H9 (cell line): ENCODE measurements at regions not wholly inside any gene's neighbourhood (a gene's known extent, or its start where the extent isn't known, plus 50 kb on each side); places are given as distances from the start of the nearest gene placed in this dataset.

ENCODE experiments used
- DNase-seq: peaks from one replicate; pipeline ENCODE4 v3.0.0-alpha.2; 2017
- H2AFZ ChIP-seq: one replicate; pipeline ENCODE4 v1.6.1; 2013; ENCODE audit warnings: mild to moderate bottlenecking, low read length, control low read depth, moderate library complexity
- H2AK5ac ChIP-seq: 2 replicates; pipeline ENCODE4 v1.6.1; 2013; ENCODE audit warnings: low read length, control low read depth, mixed read lengths; ENCODE audit not compliant: insufficient read length
- H2BK120ac ChIP-seq: one replicate; pipeline ENCODE4 v1.6.1; 2013; ENCODE audit warnings: low read depth, mild to moderate bottlenecking, low read length, control low read depth, inconsistent platforms; ENCODE audit not compliant: poor library complexity, severe bottlenecking
- H2BK12ac ChIP-seq: 2 replicates; pipeline ENCODE4 v1.6.1; 2013; ENCODE audit warnings: low read length, control low read depth, mixed read lengths, low read depth; ENCODE audit not compliant: insufficient read length
- H2BK15ac ChIP-seq: 2 replicates; pipeline ENCODE4 v1.6.1; 2013; ENCODE audit warnings: low read depth, low read length, control low read depth
- H2BK20ac ChIP-seq: one replicate; pipeline ENCODE4 v1.6.1; 2013; ENCODE audit warnings: low read depth, mild to moderate bottlenecking, low read length, control low read depth, inconsistent platforms; ENCODE audit not compliant: poor library complexity, severe bottlenecking
- H2BK5ac ChIP-seq: 2 replicates; pipeline ENCODE4 v1.6.1; 2013; ENCODE audit warnings: low read length, control low read depth, mixed read lengths; ENCODE audit not compliant: insufficient read length
- H3K14ac ChIP-seq: 2 replicates; pipeline ENCODE4 v1.6.1; 2013; ENCODE audit warnings: low read length, control low read depth; ENCODE audit not compliant: insufficient read depth
- H3K18ac ChIP-seq: 2 replicates; pipeline ENCODE4 v1.6.1; 2013; ENCODE audit warnings: low read depth, mild to moderate bottlenecking, mixed read lengths, low read length, control low read depth; ENCODE audit not compliant: insufficient read length
- H3K23ac ChIP-seq: 2 replicates; pipeline ENCODE4 v1.6.1; 2013; ENCODE audit warnings: low read length, control low read depth, mixed read lengths, low read depth; ENCODE audit not compliant: insufficient read length
- H3K23me2 ChIP-seq: 2 replicates; pipeline ENCODE4 v1.6.1; 2013; ENCODE audit warnings: low read depth, mild to moderate bottlenecking, mixed read lengths, low read length, control low read depth; ENCODE audit not compliant: insufficient read length, poor library complexity, severe bottlenecking
- H3K27ac ChIP-seq: 2 replicates; pipeline ENCODE4 v1.5.1; 2013; ENCODE audit warnings: low read length, control low read depth, mixed read lengths, low read depth; ENCODE audit not compliant: insufficient read length
- H3K27me3 ChIP-seq: 2 replicates; pipeline ENCODE4 v1.6.1; 2013; ENCODE audit warnings: low read length, control low read depth, inconsistent platforms; ENCODE audit not compliant: insufficient read depth
- H3K4ac ChIP-seq: 2 replicates; pipeline ENCODE4 v1.6.1; 2013; ENCODE audit warnings: low read depth, mild to moderate bottlenecking, control low read depth, inconsistent platforms, low read length, moderate library complexity
- H3K4me1 ChIP-seq: 2 replicates; pipeline ENCODE4 v1.6.1; 2013; ENCODE audit warnings: low read length, control low read depth, inconsistent platforms; ENCODE audit not compliant: insufficient read depth
- H3K4me2 ChIP-seq: 2 replicates; pipeline ENCODE4 v1.6.1; 2013; ENCODE audit warnings: low read length, control low read depth, mixed read lengths; ENCODE audit not compliant: insufficient read length, insufficient read depth
- H3K56ac ChIP-seq: 2 replicates; pipeline ENCODE4 v1.6.1; 2013; ENCODE audit warnings: low read depth, mild to moderate bottlenecking, mixed read lengths, low read length, control low read depth; ENCODE audit not compliant: insufficient read length
- H3K79me1 ChIP-seq: 2 replicates; pipeline ENCODE4 v1.6.1; 2013; ENCODE audit warnings: low read depth, mild to moderate bottlenecking, moderate library complexity, low read length, control low read depth, inconsistent platforms; ENCODE audit not compliant: insufficient read depth, poor library complexity, severe bottlenecking
- H3K79me2 ChIP-seq: 2 replicates; pipeline ENCODE4 v1.6.1; 2013; ENCODE audit warnings: low read length, control low read depth, inconsistent platforms; ENCODE audit not compliant: insufficient read depth
- H3K9ac ChIP-seq: 2 replicates; pipeline ENCODE4 v1.6.1; 2013; ENCODE audit warnings: low read length, control low read depth, mixed read lengths; ENCODE audit not compliant: insufficient read length; ENCODE audit errors: extremely low read depth
- H3K9me3 ChIP-seq: one replicate; pipeline ENCODE4 v1.6.1; 2013; ENCODE audit warnings: low read depth, low read length, inconsistent platforms; ENCODE audit not compliant: control insufficient read depth
- H3T11ph ChIP-seq: one replicate; pipeline ENCODE4 v1.6.1; 2013; ENCODE audit warnings: mild to moderate bottlenecking, low read length, control low read depth, inconsistent platforms
- H4K20me1 ChIP-seq: one replicate; pipeline ENCODE4 v1.6.1; 2013; ENCODE audit not compliant: control insufficient read depth, insufficient read length, insufficient read depth
- H4K5ac ChIP-seq: 2 replicates; pipeline ENCODE4 v1.6.1; 2013; ENCODE audit warnings: low read depth, mild to moderate bottlenecking, mixed read lengths, low read length, control low read depth; ENCODE audit not compliant: insufficient read length
- H4K8ac ChIP-seq: replicated peaks from 2 replicates; pipeline ENCODE4 v1.6.1; 2013; ENCODE audit warnings: low read length, control low read depth, mixed read lengths, low read depth; ENCODE audit not compliant: insufficient read length
- H4K91ac ChIP-seq: 2 replicates; pipeline ENCODE4 v1.6.1; 2013; ENCODE audit warnings: low read depth, mild to moderate bottlenecking, moderate library complexity, mixed read lengths, low read length, control low read depth; ENCODE audit not compliant: insufficient read length
- H3K27ac Mint-ChIP-seq, 3 experiments: 2 replicates in 2 of 3; 3 replicates in 1 of 3; pipeline ENCODE4 v1.8.0; 2020 to 2021; ENCODE audit warnings: mixed read lengths in 3 of 3, mild to moderate bottlenecking in 1 of 3, moderate library complexity in 1 of 3
- H3K27me3 Mint-ChIP-seq: 2 replicates; pipeline ENCODE4 v1.8.0; 2021; ENCODE audit warnings: low read depth, mild to moderate bottlenecking, moderate library complexity, mixed read lengths
- H3K36me3 Mint-ChIP-seq, 3 experiments: 2 replicates in 2 of 3; 3 replicates in 1 of 3; pipeline ENCODE4 v1.8.0; 2020 to 2021; ENCODE audit warnings: low read depth in 3 of 3, mixed read lengths in 3 of 3; ENCODE audit not compliant: insufficient read depth in 1 of 3
- H3K4me1 Mint-ChIP-seq, 2 experiments: 2 replicates each; pipeline ENCODE4 v1.8.0; 2020; ENCODE audit warnings: mixed read lengths in 2 of 2
- H3K4me3 Mint-ChIP-seq, 2 experiments: 2 replicates in 1 of 2; 3 replicates in 1 of 2; pipeline ENCODE4 v1.8.0; 2020 to 2021; ENCODE audit warnings: mild to moderate bottlenecking in 2 of 2, mixed read lengths in 2 of 2, moderate library complexity in 1 of 2
- H3K9me3 Mint-ChIP-seq, 2 experiments: 2 replicates in 1 of 2; 3 replicates in 1 of 2; pipeline ENCODE4 v1.8.0; 2020; ENCODE audit warnings: mild to moderate bottlenecking in 2 of 2, mixed read lengths in 2 of 2, moderate library complexity in 1 of 2
- WGBS: extraction: QIAGEN DNeasy Blood & Tissue Kit; methylation state at CpG from one replicate; pipeline ENCODE4 v1.1.7; 2013; ENCODE audit warnings: missing lambda C conversion rate, low lambda C conversion rate, mixed read lengths; ENCODE audit not compliant: insufficient read length; ENCODE audit errors: extremely low coverage; 5-methylcytosine and 5-hydroxymethylcytosine counted together
- TF ChIP-seq, protein P1 (sequence below): fragments of 200-600 bp; sonication (generic); conservative IDR thresholded peaks from 3 replicates; pipeline ENCODE4 v1.8.0; 2021; ENCODE audit warnings: antibody characterized with exemption, mild to moderate bottlenecking

DNA sequence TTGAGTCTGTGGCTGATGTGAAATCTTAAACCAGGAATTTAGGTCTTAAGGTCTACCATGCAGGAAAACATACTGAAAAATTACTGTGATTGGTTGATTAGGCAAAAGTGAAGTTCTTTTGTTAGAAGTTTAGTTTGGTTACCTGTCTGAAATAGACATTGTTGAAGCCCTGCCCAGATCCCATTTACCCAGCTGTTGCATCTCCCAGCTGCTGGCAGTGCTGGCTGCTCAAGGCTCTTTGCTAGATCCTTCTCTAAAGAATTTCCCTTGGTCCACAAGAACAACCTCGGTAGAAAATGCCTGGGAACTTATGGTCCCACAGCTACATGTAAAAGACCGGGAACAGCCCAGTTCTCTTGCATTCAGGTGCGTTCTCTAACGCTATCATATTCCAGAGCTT lies 137.3 kb downstream of the EDEM1 start:
- Histone ChIP-seq H3K14ac (no peak overlapping the region), H4K5ac (no peak overlapping the region), H3K4me1 (no peaks in the 10 kb centered on the region; the same call in 1 of the 2 replicates), H3K18ac (no peak overlapping the region), H2AFZ (no peak overlapping the region), H4K20me1 (no peaks in the 10 kb centered on the region), H3K9me3 (no peaks in the 10 kb centered on the region), H2AK5ac (no peak overlapping the region), H2BK20ac (no peak overlapping the region), H2BK5ac (no peak overlapping the region), H3K27me3 (no peaks in the 10 kb centered on the region), H3K4me2 (no peak overlapping the region), H3T11ph (no peak overlapping the region), H3K79me1 (no peaks in the 10 kb centered on the region), H4K8ac (no peak overlapping the region), H3K4ac (no peak overlapping the region), H3K56ac (no peak overlapping the region), H2BK15ac (no peak overlapping the region), H3K9ac (no peak overlapping the region), H3K23me2 (no peaks in the 10 kb centered on the region), H3K23ac (no peak overlapping the region), H2BK120ac (no peak overlapping the region), H2BK12ac (no peak overlapping the region), H4K91ac (no peak overlapping the region), H3K27ac (no peak overlapping the region), H3K79me2 (no peaks in the 10 kb centered on the region)
- H3K4me1 Mint-ChIP-seq = no peaks in the 10 kb centered on the region; a peak in 1 of 4 replicates
- WGBS = no CpG with 5 or more reads among the region's 4 CpGs
- peaks cover 2% of the 10 kb centered on the region for H3K27me3 Mint-ChIP-seq
- H3K27ac Mint-ChIP-seq = no peak overlapping the region
- no peak overlapping the region for H3K4me3 Mint-ChIP-seq
- no peaks in the 10 kb centered on the region; a peak in 1 of 7 replicates for H3K36me3 Mint-ChIP-seq
- no peaks in the 10 kb centered on the region for H3K9me3 Mint-ChIP-seq
- TF ChIP-seq, protein P1, sequence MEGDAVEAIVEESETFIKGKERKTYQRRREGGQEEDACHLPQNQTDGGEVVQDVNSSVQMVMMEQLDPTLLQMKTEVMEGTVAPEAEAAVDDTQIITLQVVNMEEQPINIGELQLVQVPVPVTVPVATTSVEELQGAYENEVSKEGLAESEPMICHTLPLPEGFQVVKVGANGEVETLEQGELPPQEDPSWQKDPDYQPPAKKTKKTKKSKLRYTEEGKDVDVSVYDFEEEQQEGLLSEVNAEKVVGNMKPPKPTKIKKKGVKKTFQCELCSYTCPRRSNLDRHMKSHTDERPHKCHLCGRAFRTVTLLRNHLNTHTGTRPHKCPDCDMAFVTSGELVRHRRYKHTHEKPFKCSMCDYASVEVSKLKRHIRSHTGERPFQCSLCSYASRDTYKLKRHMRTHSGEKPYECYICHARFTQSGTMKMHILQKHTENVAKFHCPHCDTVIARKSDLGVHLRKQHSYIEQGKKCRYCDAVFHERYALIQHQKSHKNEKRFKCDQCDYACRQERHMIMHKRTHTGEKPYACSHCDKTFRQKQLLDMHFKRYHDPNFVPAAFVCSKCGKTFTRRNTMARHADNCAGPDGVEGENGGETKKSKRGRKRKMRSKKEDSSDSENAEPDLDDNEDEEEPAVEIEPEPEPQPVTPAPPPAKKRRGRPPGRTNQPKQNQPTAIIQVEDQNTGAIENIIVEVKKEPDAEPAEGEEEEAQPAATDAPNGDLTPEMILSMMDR = no peak
- DNase-seq = no peak
